WTC11 (cell line): ENCODE measurements at regions not wholly inside any gene's neighbourhood (a gene's known extent, or its start where the extent isn't known, plus 50 kb on each side); places are given as distances from the start of the nearest gene placed in this dataset.

Experiments
- ATAC-seq: fragments of 200-7000 bp; cut with Tn5 transposase; 2 replicates; pipeline ENCODE4 v1.10.0; 2021; ENCODE audit warnings: mild to moderate bottlenecking, moderate library complexity
- CTCF ChIA-PET: fragments of 300-600 bp; sonication (Branson Sonifier 250); formaldehyde crosslinking; loops from one replicate; lab custom pipeline; 2021; ENCODE audit warnings: antibody characterized with exemption; lab: Charles Lee
- POLR2A ChIA-PET: fragments of 350-600 bp; sonication (Branson Sonifier 250); formaldehyde crosslinking; loops from one replicate; lab custom pipeline; 2021; ENCODE audit warnings: antibody characterized with exemption; lab: Charles Lee
- DNase-seq: peaks from one replicate; pipeline ENCODE4 v3.0.0; 2021; ENCODE audit warnings: low spot score
- H3K27ac Mint-ChIP-seq: 2 replicates; pipeline ENCODE4 v1.8.0; 2021; ENCODE audit warnings: mixed read lengths
- H3K27me3 Mint-ChIP-seq: 2 replicates; pipeline ENCODE4 v1.8.0; 2021; ENCODE audit warnings: low read depth, mild to moderate bottlenecking, moderate library complexity, mixed read lengths
- H3K36me3 Mint-ChIP-seq: 2 replicates; pipeline ENCODE4 v1.8.0; 2021; ENCODE audit warnings: mixed read lengths
- H3K4me1 Mint-ChIP-seq: 2 replicates; pipeline ENCODE4 v1.8.0; 2022; ENCODE audit warnings: mixed read lengths
- H3K4me3 Mint-ChIP-seq: 2 replicates; pipeline ENCODE4 v1.8.0; 2021; ENCODE audit warnings: mild to moderate bottlenecking, moderate library complexity, mixed read lengths
- H3K9me3 Mint-ChIP-seq: 2 replicates; pipeline ENCODE4 v1.8.0; 2021; ENCODE audit warnings: mixed read lengths
- ATF1 ChIP-seq: sonication (generic); formaldehyde crosslinking; IDR thresholded peaks from 2 replicates; pipeline ENCODE4 v1.8.1; 2023; ENCODE audit warnings: mild to moderate bottlenecking, moderate library complexity, missing genetic modification reagents
- CREM ChIP-seq: sonication (generic); formaldehyde crosslinking; IDR thresholded peaks from 2 replicates; pipeline ENCODE4 v1.8.1; 2022; ENCODE audit warnings: mild to moderate bottlenecking, missing genetic modification reagents, moderate library complexity
- ELF4 ChIP-seq: sonication (generic); formaldehyde crosslinking; IDR thresholded peaks from 2 replicates; pipeline ENCODE4 v1.8.1; 2022; ENCODE audit warnings: low read depth, mild to moderate bottlenecking, moderate library complexity, missing genetic modification reagents
- FOXJ3 ChIP-seq: sonication (generic); formaldehyde crosslinking; IDR thresholded peaks from 2 replicates; pipeline ENCODE4 v1.9.0; 2021; ENCODE audit warnings: missing genetic modification reagents, mild to moderate bottlenecking, borderline replicate concordance
- GRHL2 ChIP-seq: fragments of 250-450 bp; sonication (Bioruptor Pico); IDR thresholded peaks from 2 replicates; pipeline ENCODE4 v1.8.0; 2022; ENCODE audit warnings: mild to moderate bottlenecking, moderate library complexity; ENCODE audit not compliant: insufficient replicate concordance, severe bottlenecking
- GTF2I ChIP-seq: fragments of 250-450 bp; sonication (Bioruptor Pico); conservative IDR thresholded peaks from 2 replicates; pipeline ENCODE4 v1.4.0; 2021; ENCODE audit warnings: mild to moderate bottlenecking
- HMGA2 ChIP-seq: fragments of 250-450 bp; sonication (Bioruptor Pico); IDR thresholded peaks from 2 replicates; pipeline ENCODE4 v1.4.0; 2021; ENCODE audit warnings: mild to moderate bottlenecking, moderate library complexity
- IRF2 ChIP-seq: sonication (generic); formaldehyde crosslinking; IDR thresholded peaks from 2 replicates; pipeline ENCODE4 v1.8.0; 2022; ENCODE audit warnings: low read depth, missing genetic modification reagents, borderline replicate concordance
- MYBL2 ChIP-seq: sonication (generic); formaldehyde crosslinking; IDR thresholded peaks from 2 replicates; pipeline ENCODE4 v1.8.1; 2023; ENCODE audit warnings: mild to moderate bottlenecking, moderate library complexity, missing genetic modification reagents
- PRRX2 ChIP-seq: fragments of 250-450 bp; sonication (Bioruptor Pico); IDR thresholded peaks from 2 replicates; pipeline ENCODE4 v1.8.0; 2021; ENCODE audit warnings: mild to moderate bottlenecking
- TCF7 ChIP-seq: sonication (generic); formaldehyde crosslinking; IDR thresholded peaks from 2 replicates; pipeline ENCODE4 v1.8.0; 2022; ENCODE audit warnings: mild to moderate bottlenecking, low read depth, missing genetic modification reagents, moderate library complexity
- TEAD1 ChIP-seq: sonication (generic); formaldehyde crosslinking; IDR thresholded peaks from 2 replicates; pipeline ENCODE4 v1.8.0; 2022; ENCODE audit warnings: mild to moderate bottlenecking, missing genetic modification reagents
- TEAD4 ChIP-seq: sonication (generic); formaldehyde crosslinking; IDR thresholded peaks from 2 replicates; pipeline ENCODE4 v1.8.0; 2022; ENCODE audit warnings: mild to moderate bottlenecking, missing genetic modification reagents
- ZBTB21 ChIP-seq: sonication (generic); formaldehyde crosslinking; IDR thresholded peaks from 2 replicates; pipeline ENCODE4 v1.8.1; 2023; ENCODE audit warnings: mild to moderate bottlenecking, missing genetic modification reagents, borderline replicate concordance
- ZNF671 ChIP-seq: fragments of 250-450 bp; sonication (Bioruptor Pico); IDR thresholded peaks from 2 replicates; pipeline ENCODE4 v1.8.0; 2021; ENCODE audit warnings: mild to moderate bottlenecking
- TF ChIP-seq, protein P1 (sequence below): sonication (generic); formaldehyde crosslinking; IDR thresholded peaks from 2 replicates; pipeline ENCODE4 v1.8.1; 2023; ENCODE audit warnings: mild to moderate bottlenecking, missing genetic modification reagents
- TF ChIP-seq, protein P2 (sequence below): fragments of 200-600 bp; IDR thresholded peaks from 2 replicates; pipeline ENCODE4 v1.8.0; 2022; ENCODE audit warnings: antibody characterized with exemption
- TF ChIP-seq, protein P3 (sequence below): sonication (generic); formaldehyde crosslinking; IDR thresholded peaks from 2 replicates; pipeline ENCODE4 v1.8.1; 2022; ENCODE audit warnings: missing genetic modification reagents, borderline replicate concordance
- TF ChIP-seq, protein P4 (sequence below): fragments of 250-450 bp; sonication (Bioruptor Pico); IDR thresholded peaks from 2 replicates; pipeline ENCODE4 v1.9.0; 2021; ENCODE audit warnings: moderate library complexity, mild to moderate bottlenecking, inconsistent platforms, borderline replicate concordance
- TF ChIP-seq, protein P5 (sequence below): sonication (generic); formaldehyde crosslinking; IDR thresholded peaks from 2 replicates; pipeline ENCODE4 v1.8.1; 2022; ENCODE audit warnings: mild to moderate bottlenecking, missing genetic modification reagents, moderate library complexity, borderline replicate concordance
- TF ChIP-seq, protein P6 (sequence below): sonication (generic); formaldehyde crosslinking; IDR thresholded peaks from 2 replicates; pipeline ENCODE4 v1.8.0; 2023; ENCODE audit warnings: missing genetic modification reagents, mild to moderate bottlenecking, borderline replicate concordance

DNA sequence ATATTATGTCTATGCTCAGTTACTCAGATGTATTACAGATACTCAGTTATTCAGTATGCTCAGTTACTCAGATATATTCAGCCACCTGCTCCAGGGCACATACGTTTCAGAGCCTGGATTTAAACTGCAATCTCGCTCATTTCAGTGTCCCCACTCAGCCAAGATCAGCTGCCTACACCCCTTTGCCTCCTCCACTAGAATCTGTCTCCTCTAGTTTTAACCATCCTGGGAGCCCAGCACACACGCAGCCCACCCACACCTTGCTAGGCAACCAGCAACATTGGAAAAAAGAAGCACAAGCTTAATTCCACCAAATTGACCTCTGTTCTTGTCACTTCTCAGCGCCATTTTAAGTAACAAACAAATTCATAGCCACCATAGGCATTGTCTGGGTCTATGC lies 246.2 kb downstream of the QDPR start:
- TF ChIP-seq ELF4 (no peak), ZNF671 (CRISPR knock-in tag) (no peak), TEAD4 (CRISPR knock-in tag) (no peak), ZBTB21 (CRISPR knock-in tag) (no peak), FOXJ3 (CRISPR knock-in tag) (no peak), GTF2I (CRISPR knock-in tag) (no peak), GRHL2 (CRISPR knock-in tag) (no peak), HMGA2 (CRISPR knock-in tag) (no peak)
- TF ChIP-seq, protein P1, sequence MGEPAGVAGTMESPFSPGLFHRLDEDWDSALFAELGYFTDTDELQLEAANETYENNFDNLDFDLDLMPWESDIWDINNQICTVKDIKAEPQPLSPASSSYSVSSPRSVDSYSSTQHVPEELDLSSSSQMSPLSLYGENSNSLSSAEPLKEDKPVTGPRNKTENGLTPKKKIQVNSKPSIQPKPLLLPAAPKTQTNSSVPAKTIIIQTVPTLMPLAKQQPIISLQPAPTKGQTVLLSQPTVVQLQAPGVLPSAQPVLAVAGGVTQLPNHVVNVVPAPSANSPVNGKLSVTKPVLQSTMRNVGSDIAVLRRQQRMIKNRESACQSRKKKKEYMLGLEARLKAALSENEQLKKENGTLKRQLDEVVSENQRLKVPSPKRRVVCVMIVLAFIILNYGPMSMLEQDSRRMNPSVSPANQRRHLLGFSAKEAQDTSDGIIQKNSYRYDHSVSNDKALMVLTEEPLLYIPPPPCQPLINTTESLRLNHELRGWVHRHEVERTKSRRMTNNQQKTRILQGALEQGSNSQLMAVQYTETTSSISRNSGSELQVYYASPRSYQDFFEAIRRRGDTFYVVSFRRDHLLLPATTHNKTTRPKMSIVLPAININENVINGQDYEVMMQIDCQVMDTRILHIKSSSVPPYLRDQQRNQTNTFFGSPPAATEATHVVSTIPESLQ (CRISPR knock-in tag), result no peak
- TF ChIP-seq, all 79 proteins: peak for 0
- Mint-ChIP-seq H3K27ac (no peak overlapping the region), H3K4me3 (no peak overlapping the region), H3K4me1 (peaks cover 9% of the 10 kb centered on the region), H3K27me3 (no peaks in the 10 kb centered on the region; the same call in 1 of the 2 replicates), H3K9me3 (peaks cover 5% of the 10 kb centered on the region), H3K36me3 (peaks cover 2% of the 10 kb centered on the region; the same call in 1 of the 2 replicates)
- CTCF ChIA-PET, result no interaction called here
- POLR2A ChIA-PET, result no interaction called here
- ATAC-seq (no peak), DNase-seq (no peak)

DNA sequence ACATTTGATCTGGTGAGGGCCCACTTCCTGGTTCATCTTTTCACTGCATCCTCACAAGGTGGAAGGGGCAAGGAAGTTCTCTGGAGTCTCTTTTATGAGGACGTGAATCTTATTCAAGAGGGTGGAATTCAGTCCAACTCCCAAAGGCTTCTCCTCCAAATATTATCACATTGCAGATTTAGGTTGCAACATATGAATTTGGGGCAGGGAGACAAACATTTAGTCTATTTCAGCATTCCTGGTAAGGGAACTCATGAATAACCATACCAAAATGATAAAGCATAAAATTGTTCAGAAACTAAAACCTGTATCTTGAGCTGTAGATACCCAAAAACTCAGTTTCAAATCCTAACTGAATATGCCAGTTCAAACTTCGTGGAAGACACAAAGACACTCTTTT lies 246.8 kb downstream of the QDPR start:
- CTCF ChIA-PET, result no interaction called here
- no peak overlapping the region for H3K27ac Mint-ChIP-seq

More for the DNA sequence above, 246.8 kb downstream of the QDPR start:
- peaks cover 10% of the 10 kb centered on the region for H3K4me1 Mint-ChIP-seq
- peaks cover 10% of the 10 kb centered on the region for H3K9me3 Mint-ChIP-seq
- DNase-seq (no peak), ATAC-seq (no peak)
- no peak overlapping the region for H3K4me3 Mint-ChIP-seq
- POLR2A ChIA-PET, result interaction anchor here (0.6 kb wide), 1 partner anchor 282 kb away, joined by 6 read pairs; no protein-coding TSS in a partner anchor
- H3K27me3 Mint-ChIP-seq, result no peaks in the 10 kb centered on the region; the same call in 1 of the 2 replicates
- peaks cover 5% of the 10 kb centered on the region; the same call in 1 of the 2 replicates for H3K36me3 Mint-ChIP-seq
- TF ChIP-seq, protein P2, sequence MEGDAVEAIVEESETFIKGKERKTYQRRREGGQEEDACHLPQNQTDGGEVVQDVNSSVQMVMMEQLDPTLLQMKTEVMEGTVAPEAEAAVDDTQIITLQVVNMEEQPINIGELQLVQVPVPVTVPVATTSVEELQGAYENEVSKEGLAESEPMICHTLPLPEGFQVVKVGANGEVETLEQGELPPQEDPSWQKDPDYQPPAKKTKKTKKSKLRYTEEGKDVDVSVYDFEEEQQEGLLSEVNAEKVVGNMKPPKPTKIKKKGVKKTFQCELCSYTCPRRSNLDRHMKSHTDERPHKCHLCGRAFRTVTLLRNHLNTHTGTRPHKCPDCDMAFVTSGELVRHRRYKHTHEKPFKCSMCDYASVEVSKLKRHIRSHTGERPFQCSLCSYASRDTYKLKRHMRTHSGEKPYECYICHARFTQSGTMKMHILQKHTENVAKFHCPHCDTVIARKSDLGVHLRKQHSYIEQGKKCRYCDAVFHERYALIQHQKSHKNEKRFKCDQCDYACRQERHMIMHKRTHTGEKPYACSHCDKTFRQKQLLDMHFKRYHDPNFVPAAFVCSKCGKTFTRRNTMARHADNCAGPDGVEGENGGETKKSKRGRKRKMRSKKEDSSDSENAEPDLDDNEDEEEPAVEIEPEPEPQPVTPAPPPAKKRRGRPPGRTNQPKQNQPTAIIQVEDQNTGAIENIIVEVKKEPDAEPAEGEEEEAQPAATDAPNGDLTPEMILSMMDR, result no peak
- no peak for TF ChIP-seq ATF1 (CRISPR knock-in tag)
- TF ChIP-seq TEAD1, result no peak
- no peak for TF ChIP-seq CREM
- TF ChIP-seq, protein P3, sequence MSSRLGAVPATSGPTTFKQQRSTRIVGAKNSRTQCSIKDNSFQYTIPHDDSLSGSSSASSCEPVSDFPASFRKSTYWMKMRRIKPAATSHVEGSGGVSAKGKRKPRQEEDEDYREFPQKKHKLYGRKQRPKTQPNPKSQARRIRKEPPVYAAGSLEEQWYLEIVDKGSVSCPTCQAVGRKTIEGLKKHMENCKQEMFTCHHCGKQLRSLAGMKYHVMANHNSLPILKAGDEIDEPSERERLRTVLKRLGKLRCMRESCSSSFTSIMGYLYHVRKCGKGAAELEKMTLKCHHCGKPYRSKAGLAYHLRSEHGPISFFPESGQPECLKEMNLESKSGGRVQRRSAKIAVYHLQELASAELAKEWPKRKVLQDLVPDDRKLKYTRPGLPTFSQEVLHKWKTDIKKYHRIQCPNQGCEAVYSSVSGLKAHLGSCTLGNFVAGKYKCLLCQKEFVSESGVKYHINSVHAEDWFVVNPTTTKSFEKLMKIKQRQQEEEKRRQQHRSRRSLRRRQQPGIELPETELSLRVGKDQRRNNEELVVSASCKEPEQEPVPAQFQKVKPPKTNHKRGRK (CRISPR knock-in tag), result no peak
- TF ChIP-seq ZBTB21 (CRISPR knock-in tag), result no peak
- no peak for TF ChIP-seq IRF2 (CRISPR knock-in tag)
- TF ChIP-seq, protein P4, sequence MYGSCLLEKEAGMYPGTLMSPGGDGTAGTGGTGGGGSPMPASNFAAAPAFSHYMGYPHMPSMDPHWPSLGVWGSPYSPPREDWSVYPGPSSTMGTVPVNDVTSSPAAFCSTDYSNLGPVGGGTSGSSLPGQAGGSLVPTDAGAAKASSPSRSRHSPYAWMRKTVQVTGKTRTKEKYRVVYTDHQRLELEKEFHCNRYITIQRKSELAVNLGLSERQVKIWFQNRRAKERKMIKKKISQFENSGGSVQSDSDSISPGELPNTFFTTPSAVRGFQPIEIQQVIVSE (CRISPR knock-in tag), result no peak
- TF ChIP-seq, protein P5, sequence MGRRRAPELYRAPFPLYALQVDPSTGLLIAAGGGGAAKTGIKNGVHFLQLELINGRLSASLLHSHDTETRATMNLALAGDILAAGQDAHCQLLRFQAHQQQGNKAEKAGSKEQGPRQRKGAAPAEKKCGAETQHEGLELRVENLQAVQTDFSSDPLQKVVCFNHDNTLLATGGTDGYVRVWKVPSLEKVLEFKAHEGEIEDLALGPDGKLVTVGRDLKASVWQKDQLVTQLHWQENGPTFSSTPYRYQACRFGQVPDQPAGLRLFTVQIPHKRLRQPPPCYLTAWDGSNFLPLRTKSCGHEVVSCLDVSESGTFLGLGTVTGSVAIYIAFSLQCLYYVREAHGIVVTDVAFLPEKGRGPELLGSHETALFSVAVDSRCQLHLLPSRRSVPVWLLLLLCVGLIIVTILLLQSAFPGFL (CRISPR knock-in tag), result no peak
- no peak for TF ChIP-seq MYBL2 (CRISPR knock-in tag)
- TF ChIP-seq, protein P6, sequence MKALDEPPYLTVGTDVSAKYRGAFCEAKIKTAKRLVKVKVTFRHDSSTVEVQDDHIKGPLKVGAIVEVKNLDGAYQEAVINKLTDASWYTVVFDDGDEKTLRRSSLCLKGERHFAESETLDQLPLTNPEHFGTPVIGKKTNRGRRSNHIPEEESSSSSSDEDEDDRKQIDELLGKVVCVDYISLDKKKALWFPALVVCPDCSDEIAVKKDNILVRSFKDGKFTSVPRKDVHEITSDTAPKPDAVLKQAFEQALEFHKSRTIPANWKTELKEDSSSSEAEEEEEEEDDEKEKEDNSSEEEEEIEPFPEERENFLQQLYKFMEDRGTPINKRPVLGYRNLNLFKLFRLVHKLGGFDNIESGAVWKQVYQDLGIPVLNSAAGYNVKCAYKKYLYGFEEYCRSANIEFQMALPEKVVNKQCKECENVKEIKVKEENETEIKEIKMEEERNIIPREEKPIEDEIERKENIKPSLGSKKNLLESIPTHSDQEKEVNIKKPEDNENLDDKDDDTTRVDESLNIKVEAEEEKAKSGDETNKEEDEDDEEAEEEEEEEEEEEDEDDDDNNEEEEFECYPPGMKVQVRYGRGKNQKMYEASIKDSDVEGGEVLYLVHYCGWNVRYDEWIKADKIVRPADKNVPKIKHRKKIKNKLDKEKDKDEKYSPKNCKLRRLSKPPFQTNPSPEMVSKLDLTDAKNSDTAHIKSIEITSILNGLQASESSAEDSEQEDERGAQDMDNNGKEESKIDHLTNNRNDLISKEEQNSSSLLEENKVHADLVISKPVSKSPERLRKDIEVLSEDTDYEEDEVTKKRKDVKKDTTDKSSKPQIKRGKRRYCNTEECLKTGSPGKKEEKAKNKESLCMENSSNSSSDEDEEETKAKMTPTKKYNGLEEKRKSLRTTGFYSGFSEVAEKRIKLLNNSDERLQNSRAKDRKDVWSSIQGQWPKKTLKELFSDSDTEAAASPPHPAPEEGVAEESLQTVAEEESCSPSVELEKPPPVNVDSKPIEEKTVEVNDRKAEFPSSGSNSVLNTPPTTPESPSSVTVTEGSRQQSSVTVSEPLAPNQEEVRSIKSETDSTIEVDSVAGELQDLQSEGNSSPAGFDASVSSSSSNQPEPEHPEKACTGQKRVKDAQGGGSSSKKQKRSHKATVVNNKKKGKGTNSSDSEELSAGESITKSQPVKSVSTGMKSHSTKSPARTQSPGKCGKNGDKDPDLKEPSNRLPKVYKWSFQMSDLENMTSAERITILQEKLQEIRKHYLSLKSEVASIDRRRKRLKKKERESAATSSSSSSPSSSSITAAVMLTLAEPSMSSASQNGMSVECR (CRISPR knock-in tag), result no peak
- no peak for TF ChIP-seq TCF7 (CRISPR knock-in tag)
- no peak for TF ChIP-seq ZNF671 (CRISPR knock-in tag)
- no peak for TF ChIP-seq PRRX2
